ENCODE measurements at regions not wholly inside any gene's neighbourhood (a gene's known extent, or its start where the extent isn't known, plus 50 kb on each side); places are given as distances from the start of the nearest gene placed in this dataset.

DNA sequence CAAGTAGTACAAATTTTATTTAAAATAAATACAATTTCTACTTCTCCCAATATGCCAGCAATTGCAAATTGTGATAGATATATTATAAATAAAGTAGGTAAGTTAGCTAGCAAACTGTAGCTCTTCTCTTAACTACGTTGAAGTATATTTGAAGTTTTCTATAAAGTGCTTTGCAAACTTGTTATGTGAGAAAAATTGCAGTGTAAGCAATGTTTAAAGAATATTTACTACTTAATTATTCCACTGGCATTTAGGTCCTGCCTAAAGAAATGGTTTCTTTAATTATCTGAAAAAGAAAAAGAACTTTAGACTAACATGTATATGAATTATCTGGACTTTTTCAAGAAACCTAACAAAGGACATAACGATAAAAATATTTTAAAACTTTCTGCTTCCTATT is 1350.0 kb upstream of the CDH9 start:
- Histone ChIP-seq H3K36me3 (ENCODE audit: control insufficient read depth, insufficient read depth, low read length) (no peaks in the 10 kb centered on the region), H3K27me3 (ENCODE audit: control insufficient read depth, insufficient read depth, low read length) (no peaks in the 10 kb centered on the region), H3K4me3 (ENCODE audit: low read depth, low read length) (no peak overlapping the region)
- TF ChIP-seq, protein P1, sequence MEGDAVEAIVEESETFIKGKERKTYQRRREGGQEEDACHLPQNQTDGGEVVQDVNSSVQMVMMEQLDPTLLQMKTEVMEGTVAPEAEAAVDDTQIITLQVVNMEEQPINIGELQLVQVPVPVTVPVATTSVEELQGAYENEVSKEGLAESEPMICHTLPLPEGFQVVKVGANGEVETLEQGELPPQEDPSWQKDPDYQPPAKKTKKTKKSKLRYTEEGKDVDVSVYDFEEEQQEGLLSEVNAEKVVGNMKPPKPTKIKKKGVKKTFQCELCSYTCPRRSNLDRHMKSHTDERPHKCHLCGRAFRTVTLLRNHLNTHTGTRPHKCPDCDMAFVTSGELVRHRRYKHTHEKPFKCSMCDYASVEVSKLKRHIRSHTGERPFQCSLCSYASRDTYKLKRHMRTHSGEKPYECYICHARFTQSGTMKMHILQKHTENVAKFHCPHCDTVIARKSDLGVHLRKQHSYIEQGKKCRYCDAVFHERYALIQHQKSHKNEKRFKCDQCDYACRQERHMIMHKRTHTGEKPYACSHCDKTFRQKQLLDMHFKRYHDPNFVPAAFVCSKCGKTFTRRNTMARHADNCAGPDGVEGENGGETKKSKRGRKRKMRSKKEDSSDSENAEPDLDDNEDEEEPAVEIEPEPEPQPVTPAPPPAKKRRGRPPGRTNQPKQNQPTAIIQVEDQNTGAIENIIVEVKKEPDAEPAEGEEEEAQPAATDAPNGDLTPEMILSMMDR (IDR thresholded peaks at IDR 0.05; ENCODE audit: insufficient read depth, low read length, severe bottlenecking), result no peak
- FAIRE-seq (no peak), DNase-seq (ENCODE audit: low read depth) (no peak)

DNA sequence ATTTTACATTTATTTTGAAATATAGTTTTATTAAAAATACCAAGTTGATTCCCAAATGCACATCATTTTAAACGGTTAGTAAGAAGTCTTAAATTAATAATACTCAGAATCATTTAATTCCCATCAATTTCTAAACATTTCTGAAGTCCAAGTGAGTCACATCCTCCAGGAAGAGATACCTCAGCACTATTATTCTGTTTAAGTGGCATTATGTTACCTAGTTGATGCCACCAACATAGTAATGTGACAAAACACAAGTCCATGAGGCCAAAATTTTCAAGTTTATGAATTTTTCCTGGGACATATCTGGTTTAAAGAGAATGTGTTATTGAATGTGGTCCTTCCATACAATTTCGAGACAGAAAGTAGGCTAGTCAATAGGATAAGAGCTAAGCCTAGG is 1348.3 kb upstream of the CDH9 start:
- no peak for DNase-seq (ENCODE audit: low read depth)
- Histone ChIP-seq H3K36me3 (ENCODE audit: control insufficient read depth, insufficient read depth, low read length) (no peaks in the 10 kb centered on the region), H3K27me3 (ENCODE audit: control insufficient read depth, insufficient read depth, low read length) (no peaks in the 10 kb centered on the region), H3K4me3 (ENCODE audit: low read depth, low read length) (no peak overlapping the region)
- FAIRE-seq, result no peak
- TF ChIP-seq, protein P1 (IDR thresholded peaks at IDR 0.05; ENCODE audit: insufficient read depth, low read length, severe bottlenecking), result no peak

DNA sequence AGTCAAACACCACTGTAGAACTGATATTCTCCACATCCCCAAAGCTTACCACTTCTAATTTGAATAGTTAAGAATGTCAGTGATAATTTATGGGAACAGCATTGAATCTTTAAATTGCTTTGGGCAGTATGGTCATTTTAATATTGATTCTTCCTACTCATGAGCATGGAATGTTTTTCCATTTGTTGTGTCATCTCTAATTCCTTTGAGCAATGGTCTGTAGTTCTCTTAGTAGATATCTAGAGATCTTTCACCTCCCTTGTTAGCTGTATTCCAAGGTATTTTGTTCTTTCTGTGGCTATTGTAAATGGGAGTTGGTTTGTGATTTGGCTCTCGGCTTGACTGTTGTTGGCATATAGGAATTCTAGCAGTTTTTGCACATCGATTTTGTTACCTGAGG is 1341.8 kb upstream of the CDH9 start:
- FAIRE-seq (no peak), DNase-seq (ENCODE audit: low read depth) (no peak)
- no peaks in the 10 kb centered on the region for H3K36me3 ChIP-seq (ENCODE audit: control insufficient read depth, insufficient read depth, low read length)
- TF ChIP-seq, protein P1 (IDR thresholded peaks at IDR 0.05; ENCODE audit: insufficient read depth, low read length, severe bottlenecking), result no peak
- no peaks in the 10 kb centered on the region for H3K27me3 ChIP-seq (ENCODE audit: control insufficient read depth, insufficient read depth, low read length)
- H3K4me3 ChIP-seq (ENCODE audit: low read depth, low read length), result no peak overlapping the region

DNA sequence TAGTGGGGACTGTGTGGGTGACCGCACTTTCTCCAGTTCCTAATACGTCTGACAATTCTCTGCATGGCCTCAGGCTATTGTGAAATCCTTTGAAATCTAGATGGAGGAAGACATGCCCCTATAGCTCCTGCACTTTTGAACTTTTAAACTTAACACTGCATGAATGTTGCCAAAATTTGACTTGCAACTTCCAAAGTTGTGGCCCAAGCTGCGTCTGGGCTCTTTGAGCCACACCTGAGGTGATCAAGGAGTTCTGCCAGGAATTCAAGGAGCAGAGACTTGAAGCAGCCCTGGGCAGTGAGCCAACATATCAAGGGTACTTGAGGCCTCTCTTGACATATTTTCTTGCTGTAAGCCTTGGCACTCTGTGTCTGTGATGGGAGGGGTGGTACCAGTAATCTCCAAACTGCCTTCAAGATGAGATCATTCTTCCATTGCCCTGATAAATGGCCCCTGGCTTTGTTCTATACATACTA is 1336.1 kb upstream of the CDH9 start:
- FAIRE-seq, result peak; percentile 72
- Histone ChIP-seq H3K4me3 (ENCODE audit: low read depth, low read length) (no peak overlapping the region), H3K36me3 (ENCODE audit: control insufficient read depth, insufficient read depth, low read length) (no peaks in the 10 kb centered on the region), H3K27me3 (ENCODE audit: control insufficient read depth, insufficient read depth, low read length) (no peaks in the 10 kb centered on the region)
- TF ChIP-seq, protein P1 (IDR thresholded peaks at IDR 0.05; ENCODE audit: insufficient read depth, low read length, severe bottlenecking), result no peak
- DNase-seq (ENCODE audit: low read depth), result peak; percentile 52

GRCh38 chr5:28370896-28371295 is 1332.5 kb upstream of the CDH9 start:
- H3K27me3 ChIP-seq (ENCODE audit: control insufficient read depth, insufficient read depth, low read length), result no peaks in the 10 kb centered on the region
- FAIRE-seq, result no peak
- no peak overlapping the region for H3K4me3 ChIP-seq (ENCODE audit: low read depth, low read length)
- TF ChIP-seq, protein P1 (IDR thresholded peaks at IDR 0.05; ENCODE audit: insufficient read depth, low read length, severe bottlenecking), result no peak
- H3K36me3 ChIP-seq (ENCODE audit: control insufficient read depth, insufficient read depth, low read length), result no peaks in the 10 kb centered on the region
- DNase-seq (ENCODE audit: low read depth), result no peak

DNA sequence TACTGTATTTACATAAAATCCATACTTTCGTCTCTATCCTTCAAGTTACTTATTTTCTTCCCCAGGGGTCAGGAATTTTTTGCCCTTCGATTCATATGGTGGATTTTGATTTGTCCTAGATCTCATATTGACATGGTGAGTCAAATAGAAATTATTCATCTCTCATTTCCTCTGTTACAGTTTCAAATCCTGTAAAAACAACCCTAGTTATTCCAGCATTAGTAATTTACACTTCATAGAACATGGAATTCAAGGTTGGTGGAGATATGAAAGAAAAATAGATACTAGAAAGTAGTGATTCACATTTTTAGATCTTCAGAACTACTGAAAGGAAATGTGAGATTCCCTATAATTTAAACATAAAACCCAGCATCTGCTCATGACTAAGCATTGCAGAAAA is 1331.0 kb upstream of the CDH9 start:
- H3K4me3 ChIP-seq (ENCODE audit: low read depth, low read length), result no peak overlapping the region
- peak; percentile 34 for DNase-seq (ENCODE audit: low read depth)
- no peak for FAIRE-seq
- TF ChIP-seq, protein P1 (IDR thresholded peaks at IDR 0.05; ENCODE audit: insufficient read depth, low read length, severe bottlenecking), result no peak
- no peaks in the 10 kb centered on the region for H3K27me3 ChIP-seq (ENCODE audit: control insufficient read depth, insufficient read depth, low read length)
- no peaks in the 10 kb centered on the region for H3K36me3 ChIP-seq (ENCODE audit: control insufficient read depth, insufficient read depth, low read length)
